IPS DF 19.7 (cell line): ENCODE measurements at regions not wholly inside any gene's neighbourhood (a gene's known extent, or its start where the extent isn't known, plus 50 kb on each side); places are given as distances from the start of the nearest gene placed in this dataset.

Experiments used
- DNase-seq: peaks from one replicate; pipeline ENCODE4 v3.0.0-alpha.2; 2013; ENCODE audit warnings: low read depth, low spot score

DNA sequence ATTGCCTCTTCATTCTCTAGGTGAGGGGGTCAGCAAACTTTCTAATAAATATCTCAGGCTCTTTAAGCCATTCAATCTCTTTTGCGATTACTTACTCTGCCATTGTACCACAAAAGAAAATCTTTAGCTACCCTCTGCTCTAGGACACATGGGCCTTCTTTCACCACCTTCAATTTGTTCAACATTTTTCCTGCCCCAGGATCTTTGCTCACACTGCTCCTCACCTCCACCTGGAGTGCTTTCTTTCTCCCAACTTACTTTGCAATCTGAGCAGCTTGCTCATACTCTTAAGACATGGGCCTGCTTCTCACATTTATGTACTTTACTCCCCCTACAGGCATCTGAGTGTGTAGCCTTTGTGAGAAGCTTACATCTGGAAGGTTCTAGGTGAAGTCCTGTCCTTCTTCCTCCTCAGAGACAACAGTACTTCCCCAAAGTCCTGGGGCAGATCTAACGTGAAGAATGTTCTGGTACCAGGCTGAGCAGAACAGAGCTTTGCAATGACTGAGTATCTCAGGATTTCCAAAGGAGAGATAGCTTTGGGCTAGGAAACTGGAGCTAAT, 55.0 kb upstream of the PRDM5 start:
- peak; percentile 33 for DNase-seq

DNA sequence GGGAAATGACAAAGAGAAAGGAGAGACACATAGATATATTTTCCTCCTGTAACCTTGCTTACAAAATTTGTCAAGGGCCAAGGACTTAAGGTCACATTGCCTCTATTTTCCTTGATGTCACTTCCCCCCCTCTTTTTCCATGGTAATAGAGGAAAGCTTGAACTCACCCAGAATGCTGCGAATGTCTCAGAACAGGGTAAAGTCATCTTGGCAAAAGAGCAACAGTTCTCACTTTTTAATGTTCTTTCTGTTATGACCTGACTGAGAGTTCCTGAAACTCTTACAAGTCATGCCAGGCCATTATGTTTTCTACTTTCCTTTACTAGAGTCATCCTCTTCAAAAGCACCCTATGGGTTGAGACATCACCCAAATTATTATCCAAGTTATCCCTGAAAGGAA, 50.7 kb upstream of the PRDM5 start:
- no peak for DNase-seq
